B cell (primary cell): ENCODE measurements at regions not wholly inside any gene's neighbourhood (a gene's known extent, or its start where the extent isn't known, plus 50 kb on each side); places are given as distances from the start of the nearest gene placed in this dataset.

Experiments used
- EZH2 ChIP-seq: IDR thresholded peaks from 2 replicates; pipeline ENCODE4 v1.6.1; 2012; ENCODE audit warnings: borderline replicate concordance, low read depth, mild to moderate bottlenecking, moderate library complexity, low read length; ENCODE audit not compliant: insufficient read depth, poor library complexity, severe bottlenecking
- TF ChIP-seq, protein P1 (sequence below): fragments of 200-600 bp; IDR thresholded peaks from one replicate; pipeline ENCODE4 v1.8.0; 2022; ENCODE audit warnings: antibody characterized with exemption, mild to moderate bottlenecking

DNA sequence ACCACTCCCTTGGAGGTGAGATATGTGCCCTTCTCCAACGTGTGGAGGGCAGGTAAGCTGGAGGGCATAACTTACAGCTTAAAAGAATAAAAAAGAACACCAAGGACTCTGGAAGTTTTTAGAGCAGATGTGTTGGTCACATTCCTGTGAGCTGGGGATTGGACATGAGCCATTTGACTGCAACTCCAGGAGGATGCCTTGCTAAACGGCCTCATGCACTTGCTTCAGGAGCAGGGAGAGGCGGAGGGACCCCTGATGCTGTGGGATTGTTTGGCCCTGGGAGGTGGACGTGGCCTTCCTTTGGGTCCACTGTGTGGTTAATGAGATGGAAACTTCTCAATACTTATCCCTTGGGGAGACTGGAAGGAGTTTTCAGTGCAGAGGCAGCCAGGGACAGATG lies 185.6 kb downstream of the RHOU start:
- TF ChIP-seq, protein P1, sequence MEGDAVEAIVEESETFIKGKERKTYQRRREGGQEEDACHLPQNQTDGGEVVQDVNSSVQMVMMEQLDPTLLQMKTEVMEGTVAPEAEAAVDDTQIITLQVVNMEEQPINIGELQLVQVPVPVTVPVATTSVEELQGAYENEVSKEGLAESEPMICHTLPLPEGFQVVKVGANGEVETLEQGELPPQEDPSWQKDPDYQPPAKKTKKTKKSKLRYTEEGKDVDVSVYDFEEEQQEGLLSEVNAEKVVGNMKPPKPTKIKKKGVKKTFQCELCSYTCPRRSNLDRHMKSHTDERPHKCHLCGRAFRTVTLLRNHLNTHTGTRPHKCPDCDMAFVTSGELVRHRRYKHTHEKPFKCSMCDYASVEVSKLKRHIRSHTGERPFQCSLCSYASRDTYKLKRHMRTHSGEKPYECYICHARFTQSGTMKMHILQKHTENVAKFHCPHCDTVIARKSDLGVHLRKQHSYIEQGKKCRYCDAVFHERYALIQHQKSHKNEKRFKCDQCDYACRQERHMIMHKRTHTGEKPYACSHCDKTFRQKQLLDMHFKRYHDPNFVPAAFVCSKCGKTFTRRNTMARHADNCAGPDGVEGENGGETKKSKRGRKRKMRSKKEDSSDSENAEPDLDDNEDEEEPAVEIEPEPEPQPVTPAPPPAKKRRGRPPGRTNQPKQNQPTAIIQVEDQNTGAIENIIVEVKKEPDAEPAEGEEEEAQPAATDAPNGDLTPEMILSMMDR: no peak
- TF ChIP-seq EZH2: no peak
